ENCODE measurements at regions not wholly inside any gene's neighbourhood (a gene's known extent, or its start where the extent isn't known, plus 50 kb on each side); places are given as distances from the start of the nearest gene placed in this dataset.

- no peak for DNase-seq (ENCODE audit: extremely low read depth, insufficient read length)
- Histone ChIP-seq H3K4me3 (replicated peaks; ENCODE audit: low read depth, low read length) (no peak overlapping the region), H3K27me3 (replicated peaks; ENCODE audit: control insufficient read depth, insufficient read depth, low read length) (no peaks in the 10 kb centered on the region), H3K36me3 (ENCODE audit: control insufficient read depth, insufficient read depth, low read length) (no peaks in the 10 kb centered on the region)
- TF ChIP-seq CTCF (IDR thresholded peaks at IDR 0.05; ENCODE audit: insufficient read depth, low read length, poor library complexity, severe bottlenecking), result no peak
Observed at GRCh38 chr10:91123261-91123660, 97.2 kb upstream of the PCGF5 start.

DNA sequence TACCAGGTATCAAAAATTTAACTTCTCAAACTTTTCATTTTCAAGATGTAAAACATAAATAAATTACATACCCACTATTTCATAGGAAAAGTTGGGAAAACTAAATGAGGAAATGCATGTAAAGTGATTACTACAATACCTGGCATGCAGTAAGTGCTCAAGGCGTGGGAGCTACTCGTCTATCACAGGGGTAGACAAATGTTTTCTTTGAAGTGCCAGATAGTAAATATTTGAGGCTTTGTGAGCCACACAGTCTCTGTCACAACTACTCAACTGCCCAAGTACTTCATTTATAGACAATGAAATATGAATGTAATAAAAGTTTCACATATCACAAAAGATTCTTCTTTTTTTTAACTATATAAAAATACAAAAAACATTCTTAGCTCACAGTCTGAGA lies 96.4 kb upstream of the PCGF5 start:
- no peak for DNase-seq (ENCODE audit: extremely low read depth, insufficient read length)
- Histone ChIP-seq H3K4me3 (replicated peaks; ENCODE audit: low read depth, low read length) (no peak overlapping the region), H3K36me3 (ENCODE audit: control insufficient read depth, insufficient read depth, low read length) (no peaks in the 10 kb centered on the region), H3K27me3 (replicated peaks; ENCODE audit: control insufficient read depth, insufficient read depth, low read length) (no peaks in the 10 kb centered on the region)
- no peak for TF ChIP-seq CTCF (IDR thresholded peaks at IDR 0.05; ENCODE audit: insufficient read depth, low read length, poor library complexity, severe bottlenecking)

DNA sequence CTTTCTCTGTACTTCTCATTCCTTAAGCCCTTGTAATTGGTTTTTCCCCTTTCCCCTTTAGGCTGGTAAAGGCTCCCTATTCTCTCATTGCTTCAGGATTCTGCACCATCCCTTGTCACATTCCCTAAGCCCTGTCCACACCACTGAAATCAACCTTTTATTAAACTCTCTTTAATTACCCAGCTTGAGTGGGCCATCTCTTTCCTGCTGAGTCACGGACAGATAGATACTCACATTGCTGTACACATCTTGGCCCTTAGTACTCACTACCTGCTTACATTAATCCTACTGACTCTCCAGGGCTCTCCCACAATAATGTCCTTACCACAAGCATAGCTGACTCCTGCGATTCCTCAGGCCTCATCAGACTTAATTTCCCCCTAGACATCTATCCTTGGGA lies 94.0 kb upstream of the PCGF5 start:
- H3K36me3 ChIP-seq (ENCODE audit: control insufficient read depth, insufficient read depth, low read length), result no peaks in the 10 kb centered on the region
- no peak for DNase-seq (ENCODE audit: extremely low read depth, insufficient read length)

GRCh38 chr10:91127341-91128082 lies 93.0 kb upstream of the PCGF5 start:
- H3K27me3 ChIP-seq (replicated peaks; ENCODE audit: control insufficient read depth, insufficient read depth, low read length), result no peaks in the 10 kb centered on the region
- no peak for DNase-seq (ENCODE audit: extremely low read depth, insufficient read length)
- TF ChIP-seq CTCF (IDR thresholded peaks at IDR 0.05; ENCODE audit: insufficient read depth, low read length, poor library complexity, severe bottlenecking), result no peak
- no peaks in the 10 kb centered on the region for H3K36me3 ChIP-seq (ENCODE audit: control insufficient read depth, insufficient read depth, low read length)
- H3K4me3 ChIP-seq (replicated peaks; ENCODE audit: low read depth, low read length), result no peak overlapping the region

More for the DNA sequence above, 94.0 kb upstream of the PCGF5 start:
- H3K27me3 ChIP-seq (replicated peaks; ENCODE audit: control insufficient read depth, insufficient read depth, low read length), result no peaks in the 10 kb centered on the region
- TF ChIP-seq CTCF (IDR thresholded peaks at IDR 0.05; ENCODE audit: insufficient read depth, low read length, poor library complexity, severe bottlenecking), result no peak
- H3K4me3 ChIP-seq (replicated peaks; ENCODE audit: low read depth, low read length), result no peak overlapping the region

DNA sequence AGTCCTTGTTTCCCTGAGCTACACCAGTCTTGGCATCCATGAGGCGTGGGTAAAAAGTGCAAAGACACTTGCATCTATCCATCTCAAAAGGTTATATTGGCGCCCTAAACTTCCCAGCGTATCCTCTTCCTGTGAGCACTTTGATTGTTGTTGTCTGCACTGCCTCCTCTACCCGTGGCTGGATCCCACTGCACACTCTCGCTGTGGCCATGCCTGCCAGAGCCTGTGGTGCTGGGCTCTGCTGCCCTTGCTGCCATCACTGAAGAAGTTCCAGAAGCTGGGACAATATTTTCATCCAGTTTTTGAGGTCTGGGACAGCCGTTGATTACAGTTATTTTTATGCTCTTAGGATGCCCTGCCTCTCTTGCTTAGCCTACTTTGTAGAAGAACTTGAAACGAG lies 85.3 kb upstream of the PCGF5 start:
- no peak for DNase-seq (ENCODE audit: extremely low read depth, insufficient read length)
- no peaks in the 10 kb centered on the region for H3K27me3 ChIP-seq (replicated peaks; ENCODE audit: control insufficient read depth, insufficient read depth, low read length)
- TF ChIP-seq CTCF (IDR thresholded peaks at IDR 0.05; ENCODE audit: insufficient read depth, low read length, poor library complexity, severe bottlenecking), result no peak
- H3K4me3 ChIP-seq (replicated peaks; ENCODE audit: low read depth, low read length), result no peak overlapping the region
- H3K36me3 ChIP-seq (ENCODE audit: control insufficient read depth, insufficient read depth, low read length), result no peaks in the 10 kb centered on the region
